B cell (primary cell): ENCODE measurements at regions not wholly inside any gene's neighbourhood (a gene's known extent, or its start where the extent isn't known, plus 50 kb on each side); places are given as distances from the start of the nearest gene placed in this dataset.

Experiments used
- ATAC-seq: fragments of 200-7000 bp; cut with Tn5 transposase; one replicate; pipeline ENCODE4 v1.10.0; 2021; ENCODE audit warnings: low read depth, mild to moderate bottlenecking, moderate number of reproducible peaks, moderate library complexity
- CTCF ChIA-PET: fragments of 350-600 bp; sonication (Branson Sonifier 250); formaldehyde crosslinking; loops from one replicate; lab custom pipeline; 2021; ENCODE audit warnings: antibody characterized with exemption, inconsistent platforms; lab: Charles Lee
- POLR2A ChIA-PET: fragments of 350-600 bp; sonication (Branson Sonifier 250); formaldehyde crosslinking; loops from one replicate; lab custom pipeline; 2021; ENCODE audit warnings: antibody characterized with exemption; lab: Charles Lee
- DNase-seq: peaks from one replicate; pipeline ENCODE4 v3.0.0; 2013
- H2AFZ ChIP-seq: 2 replicates; pipeline ENCODE4 v1.6.1; 2012; ENCODE audit warnings: mild to moderate bottlenecking, low read depth, low read length; ENCODE audit not compliant: insufficient read depth, poor library complexity, severe bottlenecking
- H3K27ac ChIP-seq, 2 donors: 1 replicate in 1 of 2; 2 replicates in 1 of 2; pipeline ENCODE4 v1.5.1; 2012 to 2013; ENCODE audit warnings: low read length in 2 of 2, mild to moderate bottlenecking in 2 of 2, moderate library complexity in 1 of 2
- H3K27me3 ChIP-seq, 4 experiments: fragments of 200-600 bp in 1 of 4; sonication (generic) in 1 of 4; replicated peaks in 1 of 4; 1 replicate in 2 of 4; 2 replicates in 2 of 4; pipeline versions ENCODE4 v1.6.1 to v1.7.0; 2013 to 2016; ENCODE audit warnings: low read length in 3 of 4, mild to moderate bottlenecking in 2 of 4, mixed read lengths in 1 of 4, moderate library complexity in 1 of 4; ENCODE audit not compliant: insufficient read depth in 4 of 4, control insufficient read depth in 3 of 4; ENCODE audit errors: control extremely low read depth in 1 of 4
- H3K36me3 ChIP-seq, 2 experiments: replicated peaks in 1 of 2; 1 replicate in 1 of 2; 2 replicates in 1 of 2; pipeline versions ENCODE4 v1.6.1 to v1.7.1; 2013; ENCODE audit warnings: low read length in 1 of 2; ENCODE audit not compliant: insufficient read depth in 2 of 2, control insufficient read depth in 1 of 2; ENCODE audit errors: control extremely low read depth in 1 of 2, extremely low read depth in 1 of 2
- H3K4me1 ChIP-seq, 2 donors: fragments of 200-600 bp in 1 of 2; sonication (generic) in 1 of 2; 1 replicate in 1 of 2; 2 replicates in 1 of 2; pipeline versions ENCODE4 v1.5.1 to v1.6.1; 2013 to 2017; ENCODE audit warnings: low read length in 2 of 2; ENCODE audit not compliant: control insufficient read depth in 2 of 2, insufficient read depth in 2 of 2
- H3K4me2 ChIP-seq: replicated peaks from 2 replicates; pipeline ENCODE3; 2012; ENCODE audit warnings: mild to moderate bottlenecking, low read depth, low read length; ENCODE audit not compliant: poor library complexity, severe bottlenecking
- H3K4me3 ChIP-seq, 5 experiments: fragments of 200-600 bp in 1 of 5; sonication (generic) in 1 of 5; 1 replicate in 3 of 5; 2 replicates in 2 of 5; pipeline versions ENCODE4 v1.5.1 to v1.7.0; 2011 to 2016; ENCODE audit warnings: low read length in 4 of 5, mild to moderate bottlenecking in 4 of 5, low read depth in 2 of 5, control low read depth in 1 of 5, moderate library complexity in 1 of 5; ENCODE audit not compliant: insufficient read depth in 1 of 5; ENCODE audit errors: control extremely low read depth in 1 of 5, extremely low read depth in 1 of 5
- H3K79me2 ChIP-seq: fragments of 200-600 bp; sonication (generic); one replicate; pipeline ENCODE4 v1.6.0; 2016; ENCODE audit warnings: low read length; ENCODE audit not compliant: control insufficient read depth, insufficient read depth
- H3K9ac ChIP-seq: fragments of 200-600 bp; sonication (generic); 2 replicates; pipeline ENCODE4 v1.6.1; 2017; ENCODE audit warnings: mild to moderate bottlenecking, low read length, moderate library complexity
- H3K9me3 ChIP-seq, 3 donors: one replicate each; pipeline versions ENCODE4 v1.6.1 to v1.7.1; 2013; ENCODE audit warnings: low read length in 2 of 3; ENCODE audit not compliant: control insufficient read depth in 2 of 3, insufficient read depth in 1 of 3; ENCODE audit errors: control extremely low read depth in 1 of 3
- H4K20me1 ChIP-seq: 2 replicates; pipeline ENCODE4 v1.6.0; 2012; ENCODE audit warnings: mild to moderate bottlenecking, low read length; ENCODE audit not compliant: insufficient read depth, control insufficient read depth, poor library complexity, severe bottlenecking
- H3K27ac Mint-ChIP-seq: one replicate; pipeline ENCODE4 v1.8.0; 2021; ENCODE audit warnings: mixed read lengths
- H3K27me3 Mint-ChIP-seq: one replicate; pipeline ENCODE4 v1.8.0; 2021; ENCODE audit warnings: mixed read lengths
- H3K4me1 Mint-ChIP-seq: one replicate; pipeline ENCODE4 v1.8.0; 2021; ENCODE audit warnings: mixed read lengths
- H3K4me3 Mint-ChIP-seq: one replicate; pipeline ENCODE4 v1.8.0; 2021; ENCODE audit warnings: mixed read lengths
- H3K9me3 Mint-ChIP-seq: one replicate; pipeline ENCODE4 v1.8.0; 2022; ENCODE audit warnings: mixed read lengths; ENCODE audit not compliant: insufficient read depth
- EZH2 ChIP-seq: IDR thresholded peaks from 2 replicates; pipeline ENCODE4 v1.6.1; 2012; ENCODE audit warnings: borderline replicate concordance, low read depth, mild to moderate bottlenecking, moderate library complexity, low read length; ENCODE audit not compliant: insufficient read depth, poor library complexity, severe bottlenecking
- WGBS: methylation state at CpG from one replicate; pipeline ENCODE4 v1.1.5; 2013; ENCODE audit warnings: missing lambda C conversion rate; ENCODE audit not compliant: insufficient coverage; 5-methylcytosine and 5-hydroxymethylcytosine counted together
- intact Hi-C: fragments of 100-400 bp; cut with micrococcal nuclease; formaldehyde crosslinking; loops from one replicate; pipeline ENCODE4 v1.10.0; 2022
- TF ChIP-seq, protein P1 (sequence below): fragments of 200-600 bp; IDR thresholded peaks from one replicate; pipeline ENCODE4 v1.8.0; 2022; ENCODE audit warnings: antibody characterized with exemption, mild to moderate bottlenecking

- H3K4me3 ChIP-seq: no peak overlapping the region
- ATAC-seq (no peak), DNase-seq (no peak)
- H3K4me1 ChIP-seq: no peaks in the 10 kb centered on the region
- no peaks in the 10 kb centered on the region for H3K27me3 ChIP-seq
- no peaks in the 10 kb centered on the region for H3K79me2 ChIP-seq
- Mint-ChIP-seq H3K27ac (no peak overlapping the region), H3K27me3 (no peaks in the 10 kb centered on the region), H3K4me3 (no peak overlapping the region), H3K9me3 (no peaks in the 10 kb centered on the region), H3K4me1 (no peaks in the 10 kb centered on the region)
- intact Hi-C loops: no loop called here
- H2AFZ ChIP-seq: no peak overlapping the region
- no peaks in the 10 kb centered on the region for H3K36me3 ChIP-seq
- TF ChIP-seq EZH2: no peak
- TF ChIP-seq, protein P1, sequence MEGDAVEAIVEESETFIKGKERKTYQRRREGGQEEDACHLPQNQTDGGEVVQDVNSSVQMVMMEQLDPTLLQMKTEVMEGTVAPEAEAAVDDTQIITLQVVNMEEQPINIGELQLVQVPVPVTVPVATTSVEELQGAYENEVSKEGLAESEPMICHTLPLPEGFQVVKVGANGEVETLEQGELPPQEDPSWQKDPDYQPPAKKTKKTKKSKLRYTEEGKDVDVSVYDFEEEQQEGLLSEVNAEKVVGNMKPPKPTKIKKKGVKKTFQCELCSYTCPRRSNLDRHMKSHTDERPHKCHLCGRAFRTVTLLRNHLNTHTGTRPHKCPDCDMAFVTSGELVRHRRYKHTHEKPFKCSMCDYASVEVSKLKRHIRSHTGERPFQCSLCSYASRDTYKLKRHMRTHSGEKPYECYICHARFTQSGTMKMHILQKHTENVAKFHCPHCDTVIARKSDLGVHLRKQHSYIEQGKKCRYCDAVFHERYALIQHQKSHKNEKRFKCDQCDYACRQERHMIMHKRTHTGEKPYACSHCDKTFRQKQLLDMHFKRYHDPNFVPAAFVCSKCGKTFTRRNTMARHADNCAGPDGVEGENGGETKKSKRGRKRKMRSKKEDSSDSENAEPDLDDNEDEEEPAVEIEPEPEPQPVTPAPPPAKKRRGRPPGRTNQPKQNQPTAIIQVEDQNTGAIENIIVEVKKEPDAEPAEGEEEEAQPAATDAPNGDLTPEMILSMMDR: no peak
- ChIA-PET CTCF (no interaction called here), POLR2A (no interaction called here)
- H3K9ac ChIP-seq: no peak overlapping the region
- WGBS: no CpG with 5 or more reads among the region's 1 CpG
- no peak overlapping the region for H3K27ac ChIP-seq
- no peaks in the 10 kb centered on the region for H4K20me1 ChIP-seq
- peaks cover 0 to 2% (median 1%) of the 10 kb centered on the region in 3 donors for H3K9me3 ChIP-seq
- no peak overlapping the region for H3K4me2 ChIP-seq
These were observed 423.0 kb downstream of the PLOD2 start for GRCh38 chr3:145737952-145738351.

DNA sequence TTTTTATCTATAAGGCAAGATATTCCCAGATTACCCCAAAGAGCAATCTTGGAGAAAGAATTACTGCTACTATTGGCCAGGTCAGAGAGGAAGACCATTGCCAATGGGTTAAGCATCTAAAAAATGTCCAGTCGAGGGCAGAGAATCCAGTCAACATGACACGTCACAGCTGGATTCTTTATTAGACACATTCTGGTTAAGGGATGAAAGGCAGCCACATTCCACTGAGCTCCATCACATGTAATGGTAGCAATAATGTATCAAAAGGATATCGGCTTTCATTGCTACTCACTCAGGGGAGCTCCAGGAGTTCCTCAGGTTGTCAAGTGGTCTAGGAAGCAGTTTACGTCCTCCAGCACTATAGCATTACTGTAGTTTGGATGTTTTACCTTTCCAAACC is 421.1 kb downstream of the PLOD2 start:
- no peak for DNase-seq
- Histone ChIP-seq H3K27me3 (no peaks in the 10 kb centered on the region), H3K27ac (no peak overlapping the region), H4K20me1 (no peaks in the 10 kb centered on the region), H3K36me3 (no peaks in the 10 kb centered on the region), H3K4me2 (no peak overlapping the region), H3K4me1 (no peaks in the 10 kb centered on the region), H3K4me3 (no peak overlapping the region), H3K79me2 (no peaks in the 10 kb centered on the region), H3K9me3 (peaks cover 0 to 2% (median 1%) of the 10 kb centered on the region in 3 donors), H2AFZ (no peak overlapping the region), H3K9ac (no peak overlapping the region)
- ChIA-PET CTCF (no interaction called here), POLR2A (no interaction called here)
- WGBS: 75% methylated on average over 2 of the region's 4 CpGs
- Mint-ChIP-seq H3K9me3 (no peaks in the 10 kb centered on the region), H3K27ac (no peak overlapping the region), H3K4me1 (no peaks in the 10 kb centered on the region), H3K27me3 (no peaks in the 10 kb centered on the region), H3K4me3 (no peak overlapping the region)
- TF ChIP-seq, protein P1: no peak
- TF ChIP-seq EZH2: no peak
- intact Hi-C loops: no loop called here
- ATAC-seq: no peak
